ENCODE measurements at regions not wholly inside any gene's neighbourhood (a gene's known extent, or its start where the extent isn't known, plus 50 kb on each side); places are given as distances from the start of the nearest gene placed in this dataset.

DNA sequence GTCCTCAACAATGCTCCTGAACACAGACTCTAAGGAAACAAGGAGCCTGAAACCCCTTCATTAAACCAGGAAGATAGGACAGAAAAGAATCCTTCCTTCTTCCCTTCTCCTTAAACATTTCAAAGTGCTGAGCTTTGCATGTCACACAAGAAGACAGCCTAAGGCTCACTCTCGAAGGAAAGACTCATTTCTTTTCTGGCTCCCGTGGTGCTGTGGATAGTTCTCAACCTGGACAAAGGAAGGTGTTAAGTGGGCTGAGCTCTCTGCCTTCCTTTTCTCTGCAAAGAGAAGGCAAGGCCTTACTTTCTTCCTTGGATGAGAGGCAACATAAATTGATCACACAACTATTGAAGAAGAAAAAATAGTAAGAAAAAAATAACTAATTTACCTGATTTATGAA lies 452.4 kb upstream of the DDI1 start:
- H3K4me1 ChIP-seq = no peaks in the 10 kb centered on the region
- H3K27ac ChIP-seq = no peak overlapping the region
- TF ChIP-seq POLR2A (IDR thresholded peaks at IDR 0.05) = no peak
- TF ChIP-seq POLR2AphosphoS5 (IDR thresholded peaks at IDR 0.05) = no peak
- TF ChIP-seq, protein P1, sequence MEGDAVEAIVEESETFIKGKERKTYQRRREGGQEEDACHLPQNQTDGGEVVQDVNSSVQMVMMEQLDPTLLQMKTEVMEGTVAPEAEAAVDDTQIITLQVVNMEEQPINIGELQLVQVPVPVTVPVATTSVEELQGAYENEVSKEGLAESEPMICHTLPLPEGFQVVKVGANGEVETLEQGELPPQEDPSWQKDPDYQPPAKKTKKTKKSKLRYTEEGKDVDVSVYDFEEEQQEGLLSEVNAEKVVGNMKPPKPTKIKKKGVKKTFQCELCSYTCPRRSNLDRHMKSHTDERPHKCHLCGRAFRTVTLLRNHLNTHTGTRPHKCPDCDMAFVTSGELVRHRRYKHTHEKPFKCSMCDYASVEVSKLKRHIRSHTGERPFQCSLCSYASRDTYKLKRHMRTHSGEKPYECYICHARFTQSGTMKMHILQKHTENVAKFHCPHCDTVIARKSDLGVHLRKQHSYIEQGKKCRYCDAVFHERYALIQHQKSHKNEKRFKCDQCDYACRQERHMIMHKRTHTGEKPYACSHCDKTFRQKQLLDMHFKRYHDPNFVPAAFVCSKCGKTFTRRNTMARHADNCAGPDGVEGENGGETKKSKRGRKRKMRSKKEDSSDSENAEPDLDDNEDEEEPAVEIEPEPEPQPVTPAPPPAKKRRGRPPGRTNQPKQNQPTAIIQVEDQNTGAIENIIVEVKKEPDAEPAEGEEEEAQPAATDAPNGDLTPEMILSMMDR (IDR thresholded peaks at IDR 0.05) = no peak

DNA sequence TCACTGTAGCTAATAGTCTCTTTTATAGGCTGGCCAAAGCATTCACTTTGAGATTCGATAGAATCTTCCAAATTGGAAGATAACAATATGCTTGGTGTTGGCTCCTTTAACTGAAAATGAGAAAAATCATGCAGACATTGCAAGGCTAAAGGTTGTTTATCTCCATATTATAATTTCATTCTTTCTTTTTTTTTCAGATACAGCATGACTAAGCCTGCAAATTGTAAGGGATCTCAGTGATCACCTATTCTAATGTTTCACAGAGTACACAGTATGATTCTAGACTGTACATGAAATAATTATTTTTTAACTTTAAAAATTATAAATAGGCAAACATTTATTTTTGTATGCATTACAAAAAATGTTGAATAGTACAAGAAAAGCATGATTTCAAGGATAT lies 451.7 kb upstream of the DDI1 start:
- Histone ChIP-seq H3K27me3 (no peaks in the 10 kb centered on the region), H3K4me1 (no peaks in the 10 kb centered on the region), H3K27ac (no peak overlapping the region), H3K36me3 (no peaks in the 10 kb centered on the region), H3K9me3 (no peaks in the 10 kb centered on the region), H3K4me3 (no peak overlapping the region)
- intact Hi-C loops (cut with DNase I; ENCODE audit: low total_unique reads) = no loop called here
- DNase-seq (ENCODE audit: low spot score in 2 of 2) = no peak
- TF ChIP-seq, protein P1 (IDR thresholded peaks at IDR 0.05) = no peak
- TF ChIP-seq POLR2AphosphoS5 (IDR thresholded peaks at IDR 0.05) = no peak
- no peak for TF ChIP-seq POLR2A (IDR thresholded peaks at IDR 0.05)

More for the DNA sequence above, 452.4 kb upstream of the DDI1 start:
- H3K27me3 ChIP-seq = no peaks in the 10 kb centered on the region
- H3K4me3 ChIP-seq = no peak overlapping the region
- no peak for DNase-seq (ENCODE audit: low spot score in 2 of 2)
- intact Hi-C loops (cut with DNase I; ENCODE audit: low total_unique reads) = no loop called here
- no peaks in the 10 kb centered on the region for H3K9me3 ChIP-seq
- H3K36me3 ChIP-seq = no peaks in the 10 kb centered on the region

DNA sequence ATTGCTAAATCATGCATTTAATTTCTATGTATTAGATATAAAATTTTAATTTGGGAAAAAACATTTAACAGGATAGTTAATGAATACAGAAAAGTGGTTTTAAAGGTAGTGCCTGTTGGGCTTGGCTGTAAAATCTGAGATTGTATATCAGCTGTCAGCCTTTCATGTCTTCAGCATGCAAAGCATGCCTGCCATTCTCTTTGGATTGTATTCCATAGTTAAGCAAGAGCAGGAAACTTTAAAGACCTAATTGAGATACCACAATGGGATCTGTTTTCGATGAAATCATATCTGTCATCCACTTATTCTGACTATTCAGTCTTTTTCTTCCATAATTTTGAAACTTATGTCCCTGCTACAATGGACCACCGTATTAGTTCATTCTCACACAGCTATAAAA lies 451.0 kb upstream of the DDI1 start:
- no peaks in the 10 kb centered on the region for H3K9me3 ChIP-seq
- no peaks in the 10 kb centered on the region for H3K4me1 ChIP-seq
- TF ChIP-seq POLR2AphosphoS5 (IDR thresholded peaks at IDR 0.05) = no peak
- TF ChIP-seq, protein P1 (IDR thresholded peaks at IDR 0.05) = no peak
- TF ChIP-seq POLR2A (IDR thresholded peaks at IDR 0.05) = no peak
- no peak for DNase-seq (ENCODE audit: low spot score in 2 of 2)
- H3K27me3 ChIP-seq = no peaks in the 10 kb centered on the region
- no peaks in the 10 kb centered on the region for H3K36me3 ChIP-seq
- no peak overlapping the region for H3K27ac ChIP-seq
- intact Hi-C loops (cut with DNase I; ENCODE audit: low total_unique reads) = no loop called here
- no peak overlapping the region for H3K4me3 ChIP-seq

DNA sequence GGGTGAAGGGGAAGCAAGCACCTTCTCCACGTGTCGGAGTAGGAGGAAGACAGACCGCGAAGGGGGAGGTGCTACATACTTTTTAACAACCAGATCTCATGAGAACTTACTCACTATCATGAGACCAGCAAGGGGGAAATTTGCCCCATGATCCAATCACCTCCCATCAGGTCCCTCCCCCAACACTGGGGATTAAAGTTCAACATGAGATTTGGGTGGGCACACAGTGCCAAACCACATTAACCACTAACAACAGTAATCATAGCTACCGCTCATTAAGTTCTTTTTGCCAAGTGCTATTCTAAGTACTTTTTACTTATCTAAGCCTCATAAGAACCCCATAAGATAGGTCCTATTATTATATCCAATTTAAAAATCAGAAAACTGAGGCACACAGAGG lies 450.5 kb upstream of the DDI1 start:
- no peaks in the 10 kb centered on the region for H3K4me1 ChIP-seq
- no peak for DNase-seq (ENCODE audit: low spot score in 2 of 2)
- no peak for TF ChIP-seq POLR2A (IDR thresholded peaks at IDR 0.05)
- TF ChIP-seq POLR2AphosphoS5 (IDR thresholded peaks at IDR 0.05) = no peak
- TF ChIP-seq, protein P1 (IDR thresholded peaks at IDR 0.05) = no peak
- H3K9me3 ChIP-seq = no peaks in the 10 kb centered on the region
- H3K27ac ChIP-seq = no peak overlapping the region
- no peaks in the 10 kb centered on the region for H3K36me3 ChIP-seq
- H3K4me3 ChIP-seq = no peak overlapping the region
- intact Hi-C loops (cut with DNase I; ENCODE audit: low total_unique reads) = no loop called here
- no peaks in the 10 kb centered on the region for H3K27me3 ChIP-seq

DNA sequence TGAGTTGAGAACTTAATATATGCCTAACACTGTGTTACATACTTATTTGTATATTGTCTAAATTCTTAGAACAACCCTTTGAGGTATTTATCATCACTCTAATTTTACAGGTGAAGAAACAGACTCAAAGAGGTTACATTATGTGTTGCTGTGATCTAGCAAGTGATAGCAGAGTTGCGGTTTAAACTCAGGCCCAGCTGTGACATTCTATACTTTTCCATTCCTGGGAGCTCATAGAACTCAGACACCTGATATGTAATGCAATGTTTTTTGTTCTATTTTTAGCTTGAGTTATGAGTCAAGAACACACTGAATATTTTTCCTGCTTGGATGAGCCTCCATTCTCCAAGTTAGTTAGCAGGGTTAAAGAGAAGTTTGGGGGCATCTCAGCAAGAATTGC lies 449.7 kb upstream of the DDI1 start:
- DNase-seq (ENCODE audit: low spot score in 2 of 2) = no peak
- intact Hi-C loops (cut with DNase I; ENCODE audit: low total_unique reads) = no loop called here
- H3K36me3 ChIP-seq = no peaks in the 10 kb centered on the region
- no peaks in the 10 kb centered on the region for H3K4me1 ChIP-seq
- TF ChIP-seq POLR2A (IDR thresholded peaks at IDR 0.05) = no peak
- TF ChIP-seq, protein P1 (IDR thresholded peaks at IDR 0.05) = no peak
- no peak for TF ChIP-seq POLR2AphosphoS5 (IDR thresholded peaks at IDR 0.05)
- H3K27ac ChIP-seq = no peak overlapping the region
- H3K27me3 ChIP-seq = no peaks in the 10 kb centered on the region
- H3K9me3 ChIP-seq = no peaks in the 10 kb centered on the region
- H3K4me3 ChIP-seq = no peak overlapping the region
